HG03045 (cell line): ENCODE measurements at regions not wholly inside any gene's neighbourhood (a gene's known extent, or its start where the extent isn't known, plus 50 kb on each side); places are given as distances from the start of the nearest gene placed in this dataset.

Source experiments
- ATAC-seq: cut with Tn5 transposase; IDR thresholded peaks from one replicate; pipeline ENCODE4 v1.9.1; 2021; ENCODE audit warnings: mild to moderate bottlenecking, moderate library complexity; ENCODE audit not compliant: unreplicated experiment

DNA sequence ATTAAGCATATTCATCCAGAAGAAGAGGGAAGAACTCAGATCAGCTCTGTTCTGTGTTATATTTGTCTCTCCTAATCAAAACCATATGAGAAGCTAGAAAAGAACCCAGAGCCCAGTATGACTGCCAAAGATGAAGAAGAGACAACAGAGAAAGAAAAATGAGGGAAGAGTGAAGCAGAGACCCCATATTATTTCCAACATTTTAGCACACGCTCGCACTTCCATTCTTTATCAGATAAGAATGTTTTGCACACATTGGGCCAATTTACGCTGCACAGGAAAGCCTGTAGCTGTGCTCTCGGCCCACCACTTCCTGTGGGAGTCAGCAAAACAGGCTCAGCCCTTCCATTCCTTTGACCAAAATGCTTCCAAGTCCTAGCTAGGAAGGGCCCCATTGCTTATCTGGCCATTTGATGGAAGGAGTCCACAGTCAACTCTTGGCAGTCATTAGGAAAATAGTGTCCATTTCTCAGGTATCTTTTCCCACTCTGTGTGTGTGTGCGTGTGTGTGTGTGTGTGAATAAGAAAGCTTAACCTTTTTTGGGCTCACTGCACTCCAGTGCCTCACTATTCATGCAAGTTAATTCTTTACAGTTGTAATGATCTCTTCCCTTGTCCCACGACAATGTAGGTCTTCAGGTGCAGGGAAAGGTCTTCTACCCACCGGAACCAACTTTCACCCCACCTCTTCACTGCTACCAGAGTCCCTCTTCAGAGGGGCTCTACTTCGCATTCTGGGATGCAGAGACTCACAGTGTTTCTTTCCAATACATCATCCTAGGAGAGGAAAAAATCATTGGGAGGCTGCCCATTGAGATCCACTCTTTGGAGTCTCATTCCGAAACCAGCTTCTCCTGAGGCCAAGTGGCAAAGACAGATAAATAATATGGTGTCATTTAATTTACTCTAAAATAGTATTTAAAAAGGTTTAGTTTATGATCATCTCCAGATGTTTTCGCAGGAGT lies 237.5 kb downstream of the COG6 start:
- no peak for ATAC-seq

DNA sequence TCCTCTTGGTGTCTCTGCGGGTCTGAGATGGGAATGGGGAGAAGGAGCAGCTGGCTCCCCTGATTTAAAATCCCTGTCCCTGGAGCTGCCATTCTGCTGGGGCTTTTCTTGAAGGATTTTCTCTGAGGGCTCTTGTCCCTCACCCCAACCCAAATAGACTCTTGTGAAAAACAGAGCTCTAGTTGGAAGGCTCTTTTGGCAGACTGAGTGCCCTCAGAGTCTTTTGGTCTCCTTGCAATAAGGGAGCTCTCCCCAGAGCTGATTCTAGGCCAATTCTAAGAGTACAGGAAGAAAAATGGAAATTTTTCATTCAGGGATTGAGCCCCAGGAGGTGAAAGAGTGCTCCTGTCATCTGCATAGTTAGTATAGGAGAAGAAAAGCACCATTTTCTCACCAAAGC lies 238.3 kb downstream of the COG6 start:
- ATAC-seq: no peak

DNA sequence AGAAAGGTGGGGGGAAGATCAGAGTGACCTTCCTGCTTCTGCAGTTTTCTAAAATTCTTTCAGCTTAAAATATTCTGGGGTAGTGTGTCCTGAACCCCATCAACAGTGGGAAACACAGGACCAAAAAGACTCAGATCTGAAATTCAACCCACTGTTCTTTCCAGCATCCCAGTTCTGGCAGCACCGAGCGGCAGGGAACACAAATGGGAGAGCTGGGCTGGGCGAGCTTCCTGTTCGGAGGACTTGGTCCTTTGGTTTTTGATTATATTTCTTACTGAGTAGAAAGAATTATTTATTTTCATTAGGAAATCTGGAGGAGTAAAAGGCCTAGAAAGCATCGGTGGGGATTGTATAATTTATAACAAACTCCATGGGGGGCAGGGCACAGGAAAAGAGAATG lies 239.1 kb downstream of the COG6 start:
- no peak for ATAC-seq

DNA sequence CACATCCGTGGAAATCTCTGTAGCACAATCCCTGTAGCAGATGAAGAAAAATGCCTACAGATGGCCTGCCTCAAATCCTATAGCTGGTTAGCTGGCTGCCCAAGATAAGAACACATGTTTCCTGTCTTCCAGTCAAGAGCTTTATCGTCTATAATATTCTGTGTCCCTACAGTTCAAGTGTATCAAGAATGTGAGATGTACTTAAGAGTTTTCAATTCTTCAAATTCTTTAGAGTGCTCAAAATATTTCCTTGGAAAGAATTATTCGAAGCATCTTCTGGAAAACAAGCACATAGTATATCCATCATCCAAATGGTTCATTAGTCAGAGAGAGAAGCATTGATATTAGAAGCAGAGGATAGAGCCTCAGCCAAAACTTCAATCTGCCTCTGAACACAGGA lies 239.8 kb downstream of the COG6 start:
- ATAC-seq: no peak

DNA sequence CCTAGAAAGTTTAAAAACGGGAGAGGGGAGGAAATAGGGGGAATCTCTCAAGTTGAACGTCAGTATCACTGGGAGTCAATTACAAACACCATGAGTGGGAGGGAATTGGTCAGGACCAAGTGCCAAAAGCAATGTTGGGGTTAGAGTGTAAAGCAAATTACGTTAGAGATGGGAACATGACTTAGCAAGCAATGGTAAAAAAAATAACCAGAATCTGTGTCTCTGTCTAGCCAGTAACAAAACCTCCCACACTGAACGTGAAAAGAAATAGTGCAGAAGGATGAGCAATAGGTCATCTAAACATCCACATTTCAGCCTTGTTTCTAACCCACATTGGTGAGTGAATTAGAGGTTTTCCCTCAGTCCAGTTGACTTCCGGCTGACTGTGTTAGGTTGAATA lies 242.2 kb downstream of the COG6 start:
- no peak for ATAC-seq

DNA sequence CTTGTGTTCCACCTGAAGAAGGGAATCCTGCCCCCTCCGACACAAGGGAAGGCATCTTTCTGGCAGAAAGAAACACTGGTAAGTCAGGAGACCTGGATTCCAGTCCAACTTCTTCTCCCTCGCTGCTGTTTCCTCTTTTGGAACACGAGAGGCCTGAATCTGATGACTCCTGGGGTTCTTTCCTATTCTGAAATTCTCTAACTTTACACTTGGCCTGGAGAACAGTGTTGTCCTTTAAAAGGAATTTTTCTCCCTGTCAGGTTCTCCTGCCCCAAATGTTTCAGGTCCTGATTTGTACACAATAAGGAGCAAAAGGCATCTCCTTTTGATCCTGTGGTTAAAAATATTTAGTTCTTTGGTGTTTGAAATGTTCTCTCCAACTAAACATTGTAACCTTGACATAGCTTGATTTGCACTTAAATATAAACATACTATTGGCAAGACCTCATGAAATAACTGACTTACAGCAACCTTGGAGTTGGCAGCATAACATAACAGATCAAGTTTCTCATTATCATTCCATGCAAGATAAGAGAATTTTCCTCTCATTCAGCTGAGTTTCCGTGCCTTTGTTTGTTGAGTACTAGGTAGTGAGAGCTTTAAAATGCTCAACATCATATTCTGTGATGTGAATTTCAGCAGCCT lies 244.8 kb downstream of the COG6 start:
- no peak for ATAC-seq

DNA sequence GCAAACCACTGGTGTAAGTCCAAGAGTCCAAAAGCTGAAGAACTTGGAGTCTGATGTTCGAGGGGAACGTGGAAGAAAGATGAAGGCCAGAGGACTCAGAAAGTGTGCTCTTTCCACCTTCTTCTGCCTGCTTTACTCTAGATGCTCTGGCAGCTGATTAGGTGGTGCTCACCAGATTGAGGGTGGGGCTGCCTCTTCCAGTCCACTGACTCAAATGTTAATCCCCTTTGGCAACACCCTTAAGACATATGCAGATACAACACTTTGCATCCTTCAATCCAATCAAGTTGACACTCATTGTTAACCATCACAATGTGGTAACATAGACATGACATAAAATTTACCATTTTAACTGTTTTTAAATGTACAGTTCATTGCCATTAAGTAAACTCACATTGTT lies 249.5 kb downstream of the COG6 start:
- no peak for ATAC-seq

DNA sequence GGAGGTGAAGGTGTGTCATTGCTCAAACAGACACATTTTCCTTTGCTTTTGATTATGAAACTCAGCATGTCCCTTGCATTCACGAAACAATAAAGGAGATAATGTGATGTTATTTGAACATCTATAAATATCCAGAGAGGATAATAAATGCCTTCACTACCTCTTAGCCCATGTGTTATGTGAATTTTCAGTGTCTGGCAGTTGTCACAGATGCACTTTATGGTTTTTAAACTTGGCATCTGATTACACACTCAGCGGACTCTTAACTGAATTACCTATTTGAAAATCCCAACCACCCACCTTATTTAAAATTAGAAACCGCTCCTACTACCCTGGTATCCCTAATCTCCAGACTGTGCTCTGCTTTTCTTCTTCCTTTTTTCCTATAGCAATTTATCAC lies 254.2 kb downstream of the COG6 start:
- ATAC-seq: no peak

DNA sequence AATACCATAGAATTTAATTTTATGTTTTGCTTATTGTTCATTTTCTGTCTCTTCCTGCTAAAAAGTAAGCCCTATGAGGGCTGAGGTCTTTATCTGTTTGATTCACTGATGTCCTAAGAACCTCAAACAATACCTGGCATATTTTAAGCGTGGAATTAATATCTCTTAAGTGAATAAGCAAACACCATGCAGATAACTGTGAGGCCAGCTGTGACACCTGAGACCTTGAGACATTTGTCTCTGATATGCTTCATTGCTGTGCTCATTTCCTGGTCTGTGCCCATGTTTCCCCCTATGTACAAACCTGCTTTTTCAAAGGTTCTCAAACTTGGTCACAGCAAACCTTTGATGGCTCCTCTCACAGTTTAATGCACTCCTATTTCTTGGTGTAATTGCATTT lies 254.6 kb downstream of the COG6 start:
- no peak for ATAC-seq

DNA sequence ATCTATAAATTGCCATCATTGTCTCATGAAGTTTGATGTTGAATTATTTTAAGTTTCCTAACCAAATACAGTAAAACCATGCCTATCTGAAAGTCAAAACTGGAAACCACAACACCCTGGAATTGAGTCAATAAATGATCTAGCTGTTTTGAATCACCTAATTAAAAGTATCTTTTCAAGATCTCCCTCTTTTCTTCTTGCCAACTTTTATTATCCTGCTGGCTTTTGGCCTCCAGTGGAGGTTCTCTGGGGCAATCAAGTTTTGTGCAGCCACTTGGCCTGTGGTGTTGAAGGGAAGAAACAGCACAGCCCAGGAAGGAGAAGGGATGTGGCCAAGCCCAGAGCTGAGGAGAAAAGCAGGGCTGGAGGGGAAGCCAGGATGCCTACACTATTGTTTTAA lies 255.4 kb downstream of the COG6 start:
- no peak for ATAC-seq

DNA sequence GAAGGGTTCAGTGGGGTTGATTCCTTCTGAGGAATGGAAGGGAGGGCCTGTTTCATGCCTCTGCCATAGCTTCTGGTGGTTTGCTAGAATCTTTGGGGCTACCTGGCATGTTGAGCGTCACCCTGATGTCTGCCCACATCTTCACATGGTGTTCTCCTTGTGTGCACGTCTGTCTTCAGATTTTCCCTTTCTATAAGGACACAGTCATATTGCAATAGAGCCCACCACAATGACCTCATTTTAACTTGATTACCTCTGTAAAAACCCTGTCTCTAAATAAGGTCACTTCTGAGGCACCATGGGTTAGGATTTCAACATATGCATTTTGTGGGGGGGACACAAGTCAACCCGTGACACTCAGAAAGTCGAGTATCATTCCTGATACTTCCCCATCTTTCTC lies 257.9 kb downstream of the COG6 start:
- no peak for ATAC-seq

DNA sequence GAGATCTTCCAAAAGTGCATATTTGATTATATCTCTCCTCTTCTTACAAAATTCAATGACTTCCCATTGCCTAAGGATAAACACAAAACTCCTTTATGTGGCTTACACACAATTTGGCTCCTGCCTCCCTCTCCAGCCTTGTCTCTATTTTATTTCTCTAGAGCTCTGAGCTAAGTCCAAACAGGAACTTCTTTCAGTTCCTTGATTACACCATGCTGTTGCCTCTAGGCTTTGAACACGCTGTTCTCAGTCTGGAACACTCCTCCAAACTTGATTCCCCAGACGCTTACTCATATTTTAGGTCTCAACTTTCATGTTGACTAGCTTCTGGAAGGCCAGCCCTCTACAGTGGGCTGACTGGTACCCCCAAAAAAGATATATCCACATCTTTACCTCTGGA lies 258.5 kb downstream of the COG6 start:
- no peak for ATAC-seq

DNA sequence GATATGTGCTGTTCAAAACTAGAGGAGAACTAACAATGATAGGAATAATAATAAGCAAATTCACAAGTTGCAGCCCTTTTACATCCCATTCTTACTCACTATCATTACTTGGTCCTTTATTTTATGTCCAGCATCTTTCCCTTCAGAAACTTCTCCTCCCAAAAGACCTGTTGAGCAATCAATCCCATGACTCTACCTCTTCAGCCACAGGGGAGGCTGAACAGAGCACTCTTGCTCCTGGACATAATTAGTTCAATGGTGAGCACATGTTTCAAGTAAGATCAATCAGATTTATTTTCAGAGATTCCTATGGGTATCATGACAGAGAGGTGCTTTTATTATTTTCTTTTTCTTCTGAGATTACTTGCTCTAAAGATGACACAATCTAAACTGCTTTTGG lies 260.0 kb downstream of the COG6 start:
- no peak for ATAC-seq

DNA sequence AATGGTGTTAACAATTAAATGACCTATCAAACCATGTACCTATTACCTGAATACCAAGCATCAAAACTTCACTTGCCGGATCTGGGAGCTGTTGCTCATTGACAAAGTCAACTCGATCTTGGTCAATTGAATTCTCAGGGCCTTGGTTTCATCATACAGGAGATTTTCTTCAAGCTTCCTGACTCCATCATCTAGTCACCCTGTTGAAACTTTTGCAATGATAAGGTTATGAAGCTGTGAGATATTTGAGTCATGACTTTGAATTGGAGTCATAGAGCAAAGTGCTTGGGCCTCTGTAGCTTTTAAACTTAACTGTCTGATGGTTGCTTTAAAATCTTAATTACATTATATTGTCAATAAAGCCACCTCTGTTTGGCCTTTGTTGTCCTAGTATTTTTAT lies 260.9 kb downstream of the COG6 start:
- no peak for ATAC-seq

DNA sequence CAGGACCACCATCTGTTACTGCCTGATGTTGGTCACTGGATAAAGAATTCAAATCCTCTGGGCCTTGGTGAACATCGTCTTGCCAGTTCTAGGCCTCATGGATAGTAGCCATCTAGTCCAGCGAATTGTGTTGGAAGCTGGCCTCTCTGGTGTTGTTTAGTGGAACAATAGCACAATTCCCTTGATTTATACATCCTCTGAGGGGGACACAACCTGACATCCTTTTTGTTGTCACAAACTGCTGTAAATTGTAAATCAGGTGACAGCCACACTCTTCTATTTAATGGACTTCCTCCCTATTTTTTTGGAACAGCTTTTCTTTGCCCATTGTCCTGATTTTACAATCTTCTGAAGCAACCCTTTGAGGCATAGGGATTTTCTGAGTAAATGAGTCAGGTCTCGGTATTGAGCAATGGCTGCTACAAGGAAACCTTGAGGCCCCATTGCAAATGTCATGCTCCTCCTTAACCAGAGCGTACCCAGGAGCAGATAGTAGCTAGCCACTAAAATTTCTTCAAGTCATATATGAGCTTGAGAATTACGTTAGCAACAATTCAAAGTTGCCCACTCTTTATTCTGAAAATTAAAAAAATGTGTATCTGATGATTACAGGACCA lies 263.3 kb downstream of the COG6 start:
- no peak for ATAC-seq

DNA sequence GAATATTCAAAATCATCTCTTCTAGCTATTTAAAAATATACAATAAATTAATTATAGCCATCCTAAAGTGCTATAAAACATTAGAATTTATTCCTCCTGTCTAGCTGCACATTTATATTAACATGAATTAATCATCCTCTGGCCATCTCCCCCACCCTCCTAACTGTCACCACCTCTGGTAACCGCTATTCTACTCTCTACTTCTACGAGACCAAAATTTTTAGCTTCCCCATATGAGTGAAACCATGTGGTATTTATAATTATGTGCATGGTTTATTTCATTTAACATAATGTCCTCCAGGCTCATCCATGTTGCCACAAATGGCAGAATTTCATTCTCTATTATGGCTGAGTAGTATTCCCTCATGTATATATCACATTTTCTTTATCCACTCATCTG lies 265.2 kb downstream of the COG6 start:
- no peak for ATAC-seq

DNA sequence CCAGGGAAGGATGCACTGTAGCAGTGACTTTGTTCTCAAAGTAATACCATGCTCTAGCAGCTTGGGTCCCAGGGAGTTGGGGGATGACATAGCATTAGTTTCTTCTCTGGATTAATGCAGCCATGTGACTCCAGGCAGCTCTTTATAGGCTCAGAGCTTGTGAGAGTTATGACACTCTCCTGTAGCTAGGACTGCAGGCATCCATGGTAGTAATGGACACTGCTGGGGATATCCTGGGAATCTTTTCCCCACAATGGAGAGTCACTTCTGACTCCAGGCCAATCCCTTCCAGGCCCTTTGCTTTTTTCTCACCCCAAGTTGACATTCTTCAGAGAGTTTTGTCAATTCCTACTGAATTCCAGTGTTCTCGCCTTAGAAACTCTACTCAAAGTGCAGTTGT lies 270.9 kb downstream of the COG6 start:
- ATAC-seq: no peak

DNA sequence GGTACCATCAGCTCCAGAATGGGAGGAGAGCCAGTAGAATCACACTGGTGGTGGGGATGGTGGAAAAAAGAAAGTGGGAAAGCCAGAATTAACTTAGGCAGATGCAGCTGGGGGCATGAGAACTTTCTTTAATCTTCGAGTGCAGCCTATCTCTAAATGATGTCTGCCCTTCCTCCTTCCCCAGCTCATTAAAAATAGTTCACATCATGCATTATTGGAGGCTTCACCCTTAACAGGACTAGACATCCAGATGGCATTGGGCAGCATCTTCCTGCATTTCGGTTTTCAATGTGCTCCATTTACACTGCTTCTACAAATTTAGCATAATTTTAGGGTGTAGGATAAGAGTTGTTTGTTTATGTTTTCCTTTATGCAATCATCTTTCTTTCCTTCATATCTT lies 272.8 kb downstream of the COG6 start:
- no peak for ATAC-seq

DNA sequence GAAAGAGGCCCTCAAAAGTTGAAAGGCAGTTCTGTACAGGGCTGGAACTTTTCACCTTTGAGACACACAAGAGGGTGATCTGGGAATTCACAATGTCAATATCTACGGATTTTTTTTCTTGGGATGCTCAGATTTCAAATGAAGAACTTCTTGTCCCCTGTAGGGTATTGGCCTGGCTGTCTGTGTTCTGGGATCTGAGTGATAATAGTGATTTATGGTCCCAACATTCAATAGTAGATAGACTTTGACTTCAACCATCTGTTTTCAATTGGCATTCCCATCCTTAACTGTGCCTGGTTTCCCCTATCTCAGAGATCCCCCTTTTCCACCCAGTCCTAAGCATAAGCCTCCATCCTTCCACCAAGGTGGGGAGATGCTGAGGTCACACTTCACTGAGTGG lies 274.1 kb downstream of the COG6 start:
- no peak for ATAC-seq

DNA sequence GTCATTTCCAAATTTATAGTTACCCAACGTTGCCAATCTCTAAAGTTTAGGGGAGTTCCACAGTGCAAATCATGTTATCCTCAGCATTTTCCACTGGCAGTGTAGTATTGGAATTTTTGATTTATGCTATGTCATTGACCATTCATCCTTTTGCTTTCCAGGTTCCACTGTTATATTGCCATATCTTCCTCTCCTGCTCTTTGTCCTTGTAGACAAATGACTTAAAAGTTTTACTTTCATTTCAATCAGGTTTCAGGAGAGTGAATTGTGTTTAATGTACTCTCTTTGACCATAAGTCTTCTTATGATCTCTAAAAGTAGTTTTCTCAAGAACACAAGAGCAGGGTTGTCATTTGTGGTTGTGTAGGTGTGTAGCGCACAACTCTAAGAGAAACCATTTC lies 274.6 kb downstream of the COG6 start:
- no peak for ATAC-seq

DNA sequence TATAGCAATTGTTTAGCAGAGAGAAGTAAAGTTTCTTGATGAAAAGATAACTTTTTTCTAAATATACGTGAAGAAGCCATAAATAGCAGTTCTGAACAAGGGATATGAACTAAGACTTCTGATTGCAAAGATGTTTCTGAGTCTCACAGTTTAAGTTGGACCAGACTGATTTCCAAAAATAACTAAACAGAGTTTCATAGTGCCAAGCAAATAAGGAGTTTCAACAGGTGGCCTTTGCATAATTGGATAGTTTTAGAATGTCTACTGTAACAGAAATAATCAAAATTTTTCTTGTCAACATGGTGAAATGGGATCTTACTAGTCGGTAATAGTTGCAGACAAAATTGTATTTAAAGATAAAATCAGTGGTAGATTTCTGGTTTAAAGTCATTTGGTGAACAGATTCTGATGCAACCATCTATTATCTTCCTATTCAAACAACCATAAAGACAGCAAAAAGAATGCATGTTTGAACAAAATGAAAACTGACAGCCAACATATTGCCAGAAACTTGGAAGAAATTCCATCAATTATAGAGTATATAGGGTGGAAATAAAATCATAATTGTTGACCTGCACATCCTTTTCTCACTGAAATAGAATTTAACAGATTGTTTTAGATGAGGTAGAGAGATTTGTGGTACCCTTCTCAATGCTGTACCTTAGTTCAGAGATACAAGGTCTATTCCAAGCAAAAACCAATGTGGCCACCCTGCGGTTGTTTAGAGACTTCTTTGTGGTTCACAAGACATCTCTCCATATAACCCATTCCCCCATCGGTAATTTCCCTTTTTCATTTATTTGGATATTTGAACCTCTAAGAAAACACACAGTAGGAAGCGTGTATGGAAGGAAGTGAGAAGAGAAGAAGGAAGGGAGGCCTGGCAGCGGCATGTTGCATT lies 275.3 kb downstream of the COG6 start:
- no peak for ATAC-seq
